ENCODE measurements at regions not wholly inside any gene's neighbourhood (a gene's known extent, or its start where the extent isn't known, plus 50 kb on each side); places are given as distances from the start of the nearest gene placed in this dataset.

GRCh38 chr2:56473524-56473923, 289.7 kb downstream of the CCDC85A start:
- TF ChIP-seq CTCF (conservative IDR thresholded peaks at IDR 0.05; ENCODE audit: low read depth, low read length) = no peak
- no peak for TF ChIP-seq EZH2 (IDR thresholded peaks at IDR 0.05; ENCODE audit: low read length, unreplicated experiment)
